DOHH2 (cell line): ENCODE measurements at regions not wholly inside any gene's neighbourhood (a gene's known extent, or its start where the extent isn't known, plus 50 kb on each side); places are given as distances from the start of the nearest gene placed in this dataset.

Source experiments
- CTCF ChIP-seq: fragments of 200-600 bp; sonication (generic); IDR thresholded peaks from one replicate; pipeline ENCODE4 v1.5.1; 2014; ENCODE audit warnings: antibody characterized with exemption, mild to moderate bottlenecking, low read depth, low read length; ENCODE audit not compliant: poor library complexity, severe bottlenecking
- EZH2phosphoT487 ChIP-seq: fragments of 200-600 bp; sonication (generic); IDR thresholded peaks from 2 replicates; pipeline ENCODE4 v1.6.1; 2017; ENCODE audit warnings: borderline replicate concordance, mild to moderate bottlenecking, antibody characterized with exemption, low read length, moderate library complexity, mixed read lengths

DNA sequence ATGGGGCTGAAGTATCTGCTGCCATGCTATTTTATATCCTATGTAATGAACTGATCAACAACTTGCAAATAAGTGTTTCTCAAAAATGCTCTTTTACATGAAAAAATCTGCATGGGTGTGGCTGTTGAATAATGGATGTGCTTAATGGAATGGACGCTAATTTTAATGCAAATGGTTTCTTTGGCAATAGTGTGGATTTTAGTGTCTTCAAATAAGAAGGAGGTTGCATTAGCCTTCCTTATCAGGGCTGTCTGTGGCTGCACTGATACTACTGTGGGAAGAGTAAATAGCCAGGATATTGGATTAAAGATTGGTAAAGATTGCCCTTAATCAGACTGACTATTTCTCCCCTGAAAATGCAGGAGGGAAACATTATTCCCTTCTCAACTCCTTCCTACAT, 121.9 kb upstream of the STK32A start:
- TF ChIP-seq CTCF: no peak
- no peak for TF ChIP-seq EZH2phosphoT487
